ENCODE measurements at regions not wholly inside any gene's neighbourhood (a gene's known extent, or its start where the extent isn't known, plus 50 kb on each side); places are given as distances from the start of the nearest gene placed in this dataset.

DNA sequence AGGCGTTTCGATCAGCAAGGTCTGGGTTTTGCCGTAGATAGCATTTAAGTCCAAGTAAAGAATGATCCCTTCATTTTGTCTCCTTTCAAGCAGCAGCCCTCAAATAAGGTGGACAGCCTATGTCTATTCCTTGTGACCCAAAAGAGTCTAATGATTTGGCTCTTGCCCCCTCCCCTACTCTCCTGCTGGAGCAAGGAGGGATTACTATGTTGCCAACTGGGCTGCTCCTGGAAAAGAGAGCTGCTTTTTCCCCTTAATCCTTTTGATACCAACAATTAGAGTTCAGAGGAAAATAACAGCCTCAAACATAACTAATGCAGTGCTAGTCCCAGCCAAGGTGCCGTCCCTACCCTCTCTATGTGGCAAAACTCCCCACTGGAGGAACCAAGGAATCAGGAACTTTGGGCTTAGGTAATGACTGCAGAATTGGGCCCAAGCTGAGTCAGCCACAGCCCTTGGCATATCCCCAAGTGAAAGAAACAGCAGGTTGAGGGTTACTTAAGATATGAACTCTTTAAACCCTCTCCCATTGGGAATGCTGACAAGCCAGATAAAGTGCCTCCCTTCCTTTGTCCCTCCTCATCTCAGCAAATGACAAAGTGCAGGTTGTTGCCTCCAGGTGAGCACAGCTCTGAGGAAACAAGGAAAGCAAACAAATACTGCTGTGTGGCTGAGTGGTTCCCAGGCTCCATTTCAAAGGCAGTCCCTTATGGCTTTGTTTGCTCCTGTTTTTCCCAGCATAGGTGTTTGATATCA lies 643.7 kb downstream of the INHBA start (continued):
- TF ChIP-seq, protein P1, sequence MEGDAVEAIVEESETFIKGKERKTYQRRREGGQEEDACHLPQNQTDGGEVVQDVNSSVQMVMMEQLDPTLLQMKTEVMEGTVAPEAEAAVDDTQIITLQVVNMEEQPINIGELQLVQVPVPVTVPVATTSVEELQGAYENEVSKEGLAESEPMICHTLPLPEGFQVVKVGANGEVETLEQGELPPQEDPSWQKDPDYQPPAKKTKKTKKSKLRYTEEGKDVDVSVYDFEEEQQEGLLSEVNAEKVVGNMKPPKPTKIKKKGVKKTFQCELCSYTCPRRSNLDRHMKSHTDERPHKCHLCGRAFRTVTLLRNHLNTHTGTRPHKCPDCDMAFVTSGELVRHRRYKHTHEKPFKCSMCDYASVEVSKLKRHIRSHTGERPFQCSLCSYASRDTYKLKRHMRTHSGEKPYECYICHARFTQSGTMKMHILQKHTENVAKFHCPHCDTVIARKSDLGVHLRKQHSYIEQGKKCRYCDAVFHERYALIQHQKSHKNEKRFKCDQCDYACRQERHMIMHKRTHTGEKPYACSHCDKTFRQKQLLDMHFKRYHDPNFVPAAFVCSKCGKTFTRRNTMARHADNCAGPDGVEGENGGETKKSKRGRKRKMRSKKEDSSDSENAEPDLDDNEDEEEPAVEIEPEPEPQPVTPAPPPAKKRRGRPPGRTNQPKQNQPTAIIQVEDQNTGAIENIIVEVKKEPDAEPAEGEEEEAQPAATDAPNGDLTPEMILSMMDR (IDR thresholded peaks at IDR 0.05; ENCODE audit: control extremely low read depth in 1 of 3, insufficient read depth in 1 of 3, low read depth in 1 of 3, low read length in 3 of 3): no peak
- TF ChIP-seq SP1 (IDR thresholded peaks at IDR 0.05; ENCODE audit: low read depth, low read length) (peak; percentile 79), YY1 (IDR thresholded peaks at IDR 0.05; ENCODE audit: low read depth, low read length) (no peak), MAFK (IDR thresholded peaks at IDR 0.05; ENCODE audit: low read depth, low read length) (peak; percentile 55; the same call in 1 of the 2 replicates), ATF2 (IDR thresholded peaks at IDR 0.05; ENCODE audit: low read length) (peak; percentile 65; the same call in 1 of the 2 replicates), SIN3A (conservative IDR thresholded peaks at IDR 0.05 in 1 of 2, IDR thresholded peaks at IDR 0.05 in 1 of 2; ENCODE audit: low read depth in 1 of 2, low read length in 2 of 2) (0 out of 4 replicates have a peak, but pooled peaks of 1 of the 2 experiments have one; percentile 45), KDM5A (IDR thresholded peaks at IDR 0.05; ENCODE audit: low read length) (no peak), BRCA1 (IDR thresholded peaks at IDR 0.05; ENCODE audit: low read depth, low read length) (no peak), TEAD4 (IDR thresholded peaks at IDR 0.05; ENCODE audit: low read depth, low read length) (peak; percentile 26; the same call in 1 of the 2 replicates), NANOG (IDR thresholded peaks at IDR 0.05; ENCODE audit: insufficient read depth, low read depth, low read length, poor library complexity, severe bottlenecking) (peak; percentile 100), SRF (IDR thresholded peaks at IDR 0.05; ENCODE audit: low read depth, low read length) (no peak), SIX5 (IDR thresholded peaks at IDR 0.05; ENCODE audit: low read depth, low read length) (no peak), PHF8 (conservative IDR thresholded peaks at IDR 0.05; ENCODE audit: low read depth, low read length) (no peak), KDM4A (IDR thresholded peaks at IDR 0.05; ENCODE audit: low read depth, low read length, severe bottlenecking) (no peak)
- TF ChIP-seq, protein P2, sequence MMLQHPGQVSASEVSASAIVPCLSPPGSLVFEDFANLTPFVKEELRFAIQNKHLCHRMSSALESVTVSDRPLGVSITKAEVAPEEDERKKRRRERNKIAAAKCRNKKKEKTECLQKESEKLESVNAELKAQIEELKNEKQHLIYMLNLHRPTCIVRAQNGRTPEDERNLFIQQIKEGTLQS (IDR thresholded peaks at IDR 0.05; ENCODE audit: insufficient read depth, low read depth, low read length): no peak
